Glutamatergic neuron (in vitro differentiated cells): ENCODE measurements at regions not wholly inside any gene's neighbourhood (a gene's known extent, or its start where the extent isn't known, plus 50 kb on each side); places are given as distances from the start of the nearest gene placed in this dataset.

Experiments used
- DNase-seq: peaks from one replicate; pipeline ENCODE4 v3.0.0; 2022
- H3K27ac Mint-ChIP-seq: one replicate; pipeline ENCODE4 v1.8.0; 2020; ENCODE audit warnings: mild to moderate bottlenecking, mixed read lengths, inconsistent platforms; ENCODE audit not compliant: unreplicated experiment
- H3K27me3 Mint-ChIP-seq: one replicate; pipeline ENCODE4 v1.8.0; 2020; ENCODE audit warnings: mild to moderate bottlenecking, moderate library complexity, mixed read lengths, inconsistent platforms; ENCODE audit not compliant: unreplicated experiment
- H3K36me3 Mint-ChIP-seq: one replicate; pipeline ENCODE4 v1.8.0; 2020; ENCODE audit warnings: mild to moderate bottlenecking, mixed read lengths, inconsistent platforms; ENCODE audit not compliant: unreplicated experiment
- H3K4me1 Mint-ChIP-seq: one replicate; pipeline ENCODE4 v1.8.0; 2020; ENCODE audit warnings: mild to moderate bottlenecking, low read depth, mixed read lengths, inconsistent platforms; ENCODE audit not compliant: unreplicated experiment
- H3K4me3 Mint-ChIP-seq: one replicate; pipeline ENCODE4 v1.8.0; 2020; ENCODE audit warnings: mild to moderate bottlenecking, mixed read lengths, inconsistent platforms; ENCODE audit not compliant: unreplicated experiment
- H3K9me3 Mint-ChIP-seq: one replicate; pipeline ENCODE4 v1.8.0; 2020; ENCODE audit warnings: mild to moderate bottlenecking, moderate library complexity, mixed read lengths, inconsistent platforms; ENCODE audit not compliant: unreplicated experiment
- TF ChIP-seq, protein P1 (sequence below): fragments of 200-600 bp; sonication (generic); IDR thresholded peaks from one replicate; pipeline ENCODE4 v1.5.0; 2021; ENCODE audit not compliant: partially characterized antibody, unreplicated experiment

DNA sequence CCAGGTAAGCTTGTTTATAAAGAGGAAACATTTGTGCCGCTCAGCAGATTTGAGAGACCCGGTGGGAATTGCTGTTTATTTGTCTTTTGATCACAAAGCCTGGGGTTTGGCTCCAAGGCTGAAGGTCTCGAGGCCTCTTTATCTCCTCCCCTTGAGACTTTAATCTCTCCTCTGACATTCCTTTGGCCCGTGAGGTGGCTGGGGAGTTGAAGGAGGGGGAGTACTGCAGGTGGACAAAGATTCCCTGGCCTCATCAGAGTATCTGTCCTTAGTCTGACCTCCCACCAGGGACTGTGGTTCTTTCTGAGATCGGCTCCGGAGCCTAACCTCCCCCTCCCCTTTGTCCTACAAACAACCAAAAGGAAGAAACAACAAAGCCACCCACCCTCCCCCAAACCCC is 216.5 kb downstream of the MID1IP1 start:
- H3K4me3 Mint-ChIP-seq = no peak overlapping the region
- TF ChIP-seq, protein P1, sequence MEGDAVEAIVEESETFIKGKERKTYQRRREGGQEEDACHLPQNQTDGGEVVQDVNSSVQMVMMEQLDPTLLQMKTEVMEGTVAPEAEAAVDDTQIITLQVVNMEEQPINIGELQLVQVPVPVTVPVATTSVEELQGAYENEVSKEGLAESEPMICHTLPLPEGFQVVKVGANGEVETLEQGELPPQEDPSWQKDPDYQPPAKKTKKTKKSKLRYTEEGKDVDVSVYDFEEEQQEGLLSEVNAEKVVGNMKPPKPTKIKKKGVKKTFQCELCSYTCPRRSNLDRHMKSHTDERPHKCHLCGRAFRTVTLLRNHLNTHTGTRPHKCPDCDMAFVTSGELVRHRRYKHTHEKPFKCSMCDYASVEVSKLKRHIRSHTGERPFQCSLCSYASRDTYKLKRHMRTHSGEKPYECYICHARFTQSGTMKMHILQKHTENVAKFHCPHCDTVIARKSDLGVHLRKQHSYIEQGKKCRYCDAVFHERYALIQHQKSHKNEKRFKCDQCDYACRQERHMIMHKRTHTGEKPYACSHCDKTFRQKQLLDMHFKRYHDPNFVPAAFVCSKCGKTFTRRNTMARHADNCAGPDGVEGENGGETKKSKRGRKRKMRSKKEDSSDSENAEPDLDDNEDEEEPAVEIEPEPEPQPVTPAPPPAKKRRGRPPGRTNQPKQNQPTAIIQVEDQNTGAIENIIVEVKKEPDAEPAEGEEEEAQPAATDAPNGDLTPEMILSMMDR = no peak
- peaks cover 1% of the 10 kb centered on the region for H3K27me3 Mint-ChIP-seq
- H3K4me1 Mint-ChIP-seq = no peaks in the 10 kb centered on the region
- H3K9me3 Mint-ChIP-seq = no peaks in the 10 kb centered on the region
- no peaks in the 10 kb centered on the region for H3K36me3 Mint-ChIP-seq
- no peak overlapping the region for H3K27ac Mint-ChIP-seq
- DNase-seq = no peak

DNA sequence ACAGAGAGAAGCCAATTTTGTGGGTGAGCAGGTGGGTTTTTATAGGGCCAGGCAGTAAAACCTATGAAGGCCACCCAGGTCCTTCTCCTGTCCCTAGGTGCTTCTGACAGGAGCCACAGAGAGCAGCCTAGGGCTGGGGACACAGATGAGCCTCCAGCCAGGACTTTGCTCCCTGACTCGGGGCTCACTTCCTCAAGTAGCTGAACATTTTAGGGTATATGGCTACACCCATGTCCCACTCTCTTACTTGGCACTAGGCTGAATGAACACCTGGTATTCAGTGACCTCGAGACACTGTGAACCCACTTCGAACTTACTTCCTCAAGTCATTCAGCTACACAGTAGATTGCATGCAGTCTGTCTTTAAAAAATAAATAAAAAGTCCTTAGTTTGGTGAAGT is 217.3 kb downstream of the MID1IP1 start:
- DNase-seq = no peak
- Mint-ChIP-seq H3K4me1 (no peaks in the 10 kb centered on the region), H3K4me3 (no peak overlapping the region), H3K9me3 (no peaks in the 10 kb centered on the region), H3K27ac (no peak overlapping the region), H3K27me3 (no peaks in the 10 kb centered on the region), H3K36me3 (no peaks in the 10 kb centered on the region)
- TF ChIP-seq, protein P1 = no peak

DNA sequence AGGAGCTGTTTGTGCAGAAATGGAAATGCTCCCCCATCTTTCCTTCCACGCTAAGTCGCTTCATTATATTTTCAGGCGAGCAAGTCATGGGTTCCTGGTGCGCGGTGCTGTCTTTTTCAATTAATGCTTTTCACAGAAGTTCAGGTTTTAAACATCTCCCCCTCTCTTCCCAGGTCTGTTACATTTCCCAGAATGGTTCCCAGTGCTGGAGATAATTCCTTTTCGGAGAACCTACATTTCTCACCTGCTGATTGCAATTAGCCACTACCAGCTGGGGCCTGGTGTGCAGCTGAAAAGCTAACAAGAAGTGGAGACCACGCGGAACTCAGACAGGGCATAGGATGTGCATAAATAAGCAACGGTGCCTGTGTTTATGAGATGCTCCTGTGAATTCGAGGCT is 217.8 kb downstream of the MID1IP1 start:
- DNase-seq = no peak
- no peak overlapping the region for H3K4me3 Mint-ChIP-seq
- no peaks in the 10 kb centered on the region for H3K9me3 Mint-ChIP-seq
- H3K4me1 Mint-ChIP-seq = no peaks in the 10 kb centered on the region
- no peaks in the 10 kb centered on the region for H3K36me3 Mint-ChIP-seq
- H3K27me3 Mint-ChIP-seq = no peaks in the 10 kb centered on the region
- no peak overlapping the region for H3K27ac Mint-ChIP-seq
- TF ChIP-seq, protein P1 = no peak

DNA sequence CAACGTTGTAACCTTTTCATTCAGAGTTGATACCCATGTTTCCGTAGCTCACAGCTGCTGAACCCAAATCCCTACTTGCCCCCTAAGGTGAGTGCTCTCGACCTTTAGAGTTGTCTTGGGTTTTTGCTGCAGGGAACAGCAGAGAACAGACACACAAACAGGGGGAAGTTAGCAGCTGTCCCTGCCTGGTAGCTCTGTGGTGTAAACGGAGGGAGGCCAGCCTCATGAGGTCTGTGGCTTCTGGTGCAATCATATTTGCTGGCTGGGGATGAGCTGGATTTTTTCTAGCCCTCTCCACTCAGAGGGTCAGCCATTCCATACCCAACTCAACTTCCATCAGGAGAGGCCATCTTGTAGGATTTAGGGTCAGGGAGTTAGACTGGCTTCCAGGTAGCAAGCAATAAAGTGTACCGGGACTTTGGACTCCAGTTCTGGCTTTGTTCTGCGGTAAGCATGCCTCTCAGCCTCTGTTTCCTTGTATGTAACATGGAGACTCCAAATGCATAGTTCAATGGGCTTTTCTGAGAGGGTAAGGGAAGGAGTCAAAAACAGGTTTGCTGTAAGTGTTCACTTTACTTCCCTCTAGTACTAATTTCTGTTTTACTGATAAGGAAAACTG is 218.9 kb downstream of the MID1IP1 start:
- Mint-ChIP-seq H3K36me3 (no peaks in the 10 kb centered on the region), H3K4me3 (no peak overlapping the region), H3K27me3 (no peaks in the 10 kb centered on the region), H3K9me3 (no peaks in the 10 kb centered on the region), H3K27ac (no peak overlapping the region), H3K4me1 (no peaks in the 10 kb centered on the region)
- TF ChIP-seq, protein P1 = no peak
- no peak for DNase-seq

DNA sequence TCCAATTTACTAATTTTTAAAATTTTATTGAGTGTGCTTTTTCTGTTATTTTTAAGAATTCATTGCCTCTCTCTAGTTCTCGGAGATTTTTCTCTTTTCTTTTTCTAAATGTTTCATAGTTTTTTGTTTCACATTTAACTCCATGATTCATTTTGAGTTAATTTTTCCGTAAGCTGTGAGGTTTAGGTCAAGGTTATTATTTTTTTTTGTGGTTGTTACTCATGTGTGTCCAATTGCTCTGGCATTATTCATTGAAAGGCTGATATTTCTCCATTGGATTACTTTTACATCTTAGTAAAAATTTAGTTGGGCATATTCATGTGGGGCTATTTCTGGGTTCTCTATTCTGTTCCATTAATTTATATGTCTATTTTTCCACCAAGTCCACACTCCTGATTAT is 220.8 kb downstream of the MID1IP1 start:
- Mint-ChIP-seq H3K36me3 (no peaks in the 10 kb centered on the region), H3K27ac (no peak overlapping the region), H3K27me3 (no peaks in the 10 kb centered on the region), H3K4me1 (no peaks in the 10 kb centered on the region), H3K9me3 (no peaks in the 10 kb centered on the region), H3K4me3 (no peak overlapping the region)
- TF ChIP-seq, protein P1 = no peak
- no peak for DNase-seq
